H1 (cell line): ENCODE measurements at regions not wholly inside any gene's neighbourhood (a gene's known extent, or its start where the extent isn't known, plus 50 kb on each side); places are given as distances from the start of the nearest gene placed in this dataset.

Experiments
- EZH2 ChIP-seq: fragments of 200-600 bp; sonication (generic); IDR thresholded peaks from 2 replicates; pipeline ENCODE4 v1.7.1; 2012; ENCODE audit warnings: low read depth, mild to moderate bottlenecking, moderate library complexity, low read length, inconsistent platforms; ENCODE audit not compliant: severe bottlenecking
- KDM4A ChIP-seq: IDR thresholded peaks from one replicate; pipeline ENCODE4 v1.7.1; 2012; ENCODE audit warnings: low read depth, mild to moderate bottlenecking, moderate library complexity, low read length, inconsistent platforms; ENCODE audit not compliant: severe bottlenecking
- NRF1 ChIP-seq: IDR thresholded peaks from 2 replicates; pipeline ENCODE4 v1.6.1; 2011; ENCODE audit warnings: mild to moderate bottlenecking, low read depth, low read length, improper control_type of control experiment
- RAD21 ChIP-seq, 2 experiments: IDR thresholded peaks in 1 of 2; conservative IDR thresholded peaks in 1 of 2; 2 replicates each; pipeline ENCODE4 v1.6.1; 2011; ENCODE audit warnings: low read depth in 2 of 2, low read length in 2 of 2, improper control_type of control experiment in 1 of 2, inconsistent platforms in 1 of 2, mild to moderate bottlenecking in 1 of 2, moderate library complexity in 1 of 2
- RXRA ChIP-seq: IDR thresholded peaks from 2 replicates; pipeline ENCODE4 v1.6.1; 2011; ENCODE audit warnings: low read depth, mild to moderate bottlenecking, low read length, moderate library complexity; ENCODE audit not compliant: insufficient read depth
- SP1 ChIP-seq: IDR thresholded peaks from 2 replicates; pipeline ENCODE4 v1.6.1; 2011; ENCODE audit warnings: low read depth, low read length
- TF ChIP-seq, protein P1 (sequence below), 3 experiments: IDR thresholded peaks; 1 replicate in 2 of 3; 2 replicates in 1 of 3; pipeline versions ENCODE4 v1.5.1 to v1.6.1; 2011; ENCODE audit warnings: low read length in 3 of 3, mild to moderate bottlenecking in 3 of 3, inconsistent platforms in 2 of 3, low read depth in 1 of 3, moderate library complexity in 1 of 3; ENCODE audit not compliant: insufficient read depth in 1 of 3; ENCODE audit errors: control extremely low read depth in 1 of 3
- TF ChIP-seq, protein P2 (sequence below): IDR thresholded peaks from 2 replicates; pipeline ENCODE4 v1.6.1; 2012; ENCODE audit warnings: inconsistent platforms

DNA sequence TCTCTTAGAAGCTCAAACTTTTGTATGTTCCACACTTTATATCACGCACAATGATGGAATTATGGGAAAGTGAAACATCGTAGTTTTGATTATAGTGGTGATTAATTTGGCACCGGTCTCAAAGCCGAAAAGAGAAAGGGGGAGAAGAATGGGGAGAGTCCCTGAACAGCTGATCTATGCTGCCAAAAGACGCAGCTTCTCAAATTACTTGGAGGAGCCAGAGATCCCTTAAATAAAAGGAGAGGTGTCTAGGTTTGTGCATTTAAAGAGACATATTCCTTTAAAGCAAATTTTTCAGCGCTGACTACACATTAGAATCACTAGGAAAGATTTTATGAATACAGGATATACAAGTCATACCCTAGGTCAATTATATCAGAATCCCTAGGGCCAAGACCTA lies 599.6 kb upstream of the ADAMTS5 start:
- TF ChIP-seq, protein P1, sequence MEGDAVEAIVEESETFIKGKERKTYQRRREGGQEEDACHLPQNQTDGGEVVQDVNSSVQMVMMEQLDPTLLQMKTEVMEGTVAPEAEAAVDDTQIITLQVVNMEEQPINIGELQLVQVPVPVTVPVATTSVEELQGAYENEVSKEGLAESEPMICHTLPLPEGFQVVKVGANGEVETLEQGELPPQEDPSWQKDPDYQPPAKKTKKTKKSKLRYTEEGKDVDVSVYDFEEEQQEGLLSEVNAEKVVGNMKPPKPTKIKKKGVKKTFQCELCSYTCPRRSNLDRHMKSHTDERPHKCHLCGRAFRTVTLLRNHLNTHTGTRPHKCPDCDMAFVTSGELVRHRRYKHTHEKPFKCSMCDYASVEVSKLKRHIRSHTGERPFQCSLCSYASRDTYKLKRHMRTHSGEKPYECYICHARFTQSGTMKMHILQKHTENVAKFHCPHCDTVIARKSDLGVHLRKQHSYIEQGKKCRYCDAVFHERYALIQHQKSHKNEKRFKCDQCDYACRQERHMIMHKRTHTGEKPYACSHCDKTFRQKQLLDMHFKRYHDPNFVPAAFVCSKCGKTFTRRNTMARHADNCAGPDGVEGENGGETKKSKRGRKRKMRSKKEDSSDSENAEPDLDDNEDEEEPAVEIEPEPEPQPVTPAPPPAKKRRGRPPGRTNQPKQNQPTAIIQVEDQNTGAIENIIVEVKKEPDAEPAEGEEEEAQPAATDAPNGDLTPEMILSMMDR (IDR thresholded peaks at IDR 0.05; ENCODE audit: control extremely low read depth in 1 of 3, insufficient read depth in 1 of 3, low read depth in 1 of 3, low read length in 3 of 3): no peak
- TF ChIP-seq NRF1: no peak
- TF ChIP-seq, protein P2, sequence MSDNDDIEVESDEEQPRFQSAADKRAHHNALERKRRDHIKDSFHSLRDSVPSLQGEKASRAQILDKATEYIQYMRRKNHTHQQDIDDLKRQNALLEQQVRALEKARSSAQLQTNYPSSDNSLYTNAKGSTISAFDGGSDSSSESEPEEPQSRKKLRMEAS: no peak
- TF ChIP-seq SP1: no peak
- TF ChIP-seq KDM4A: no peak
- no peak for TF ChIP-seq RXRA
- TF ChIP-seq EZH2: no peak
- TF ChIP-seq RAD21 (IDR thresholded peaks at IDR 0.05 in 1 of 2, conservative IDR thresholded peaks at IDR 0.05 in 1 of 2; ENCODE audit: low read depth in 2 of 2, low read length in 2 of 2): no peak
